HG03095 (cell line): ENCODE measurements at regions not wholly inside any gene's neighbourhood (a gene's known extent, or its start where the extent isn't known, plus 50 kb on each side); places are given as distances from the start of the nearest gene placed in this dataset.
"Not testable (repeated sequence)": the region's sequence is repeated elsewhere in the genome, so short reads cannot be mapped to it uniquely, and the experiment has no call there.

Experiments used
- ATAC-seq: cut with Tn5 transposase; IDR thresholded peaks from one replicate; pipeline ENCODE4 v1.9.1; 2021; ENCODE audit warnings: moderate library complexity; ENCODE audit not compliant: unreplicated experiment

DNA sequence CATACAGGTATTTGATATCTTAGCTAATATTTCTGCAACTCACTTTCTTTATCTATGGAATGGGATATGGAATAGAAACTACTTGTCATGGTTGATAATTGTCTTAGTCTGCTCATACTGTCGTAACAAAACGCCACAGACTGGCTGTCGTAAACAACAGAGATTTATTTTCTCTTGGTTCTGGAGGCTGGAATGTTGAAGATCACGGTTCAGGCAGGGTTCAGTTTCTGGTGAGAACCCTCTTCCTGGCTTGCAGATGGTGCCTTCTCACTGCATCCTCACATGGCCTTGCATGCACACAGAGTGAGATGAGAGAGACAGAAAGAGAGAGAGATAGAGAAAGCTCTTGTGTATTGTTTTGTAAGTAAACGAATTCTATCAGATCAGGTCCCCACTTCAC, 332.7 kb upstream of the MAGI2 start:
- no peak for ATAC-seq

DNA sequence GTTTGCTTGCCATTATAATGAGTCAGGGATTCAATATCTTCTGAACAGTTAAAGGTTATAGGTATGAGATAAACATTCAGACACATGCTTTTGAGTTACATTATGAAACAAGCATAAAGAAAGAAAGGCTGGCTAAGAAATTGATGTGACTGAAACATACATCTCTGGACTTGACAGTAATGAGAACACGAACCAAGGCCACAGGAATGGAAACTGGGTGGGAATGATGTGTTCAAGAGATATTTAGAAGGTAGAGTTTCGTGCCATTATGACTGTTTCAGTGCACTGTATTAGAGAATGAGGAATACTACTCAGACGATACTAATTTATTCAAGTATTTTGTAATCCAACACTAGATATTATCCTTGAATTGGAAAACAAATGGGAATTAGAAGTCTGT, 332.1 kb upstream of the MAGI2 start:
- ATAC-seq = no peak

DNA sequence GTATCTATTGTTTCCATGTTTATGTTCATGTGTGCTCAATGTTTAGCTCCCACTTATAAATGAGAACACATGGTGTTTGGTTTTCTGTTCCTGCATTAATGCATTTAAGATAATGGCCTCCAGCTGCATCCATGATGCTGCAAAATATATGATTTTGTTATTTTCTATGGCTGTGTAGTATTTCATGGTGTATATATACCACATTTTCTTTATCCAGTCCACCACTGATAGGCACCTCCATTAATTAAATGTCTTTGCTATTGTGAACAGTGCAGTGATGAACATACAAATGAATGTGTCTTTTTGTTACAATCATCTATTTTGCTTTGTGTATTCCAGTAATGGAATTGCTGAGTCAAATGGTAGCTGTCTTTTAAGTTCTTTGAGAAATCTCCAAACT, 329.4 kb upstream of the MAGI2 start:
- no peak for ATAC-seq

DNA sequence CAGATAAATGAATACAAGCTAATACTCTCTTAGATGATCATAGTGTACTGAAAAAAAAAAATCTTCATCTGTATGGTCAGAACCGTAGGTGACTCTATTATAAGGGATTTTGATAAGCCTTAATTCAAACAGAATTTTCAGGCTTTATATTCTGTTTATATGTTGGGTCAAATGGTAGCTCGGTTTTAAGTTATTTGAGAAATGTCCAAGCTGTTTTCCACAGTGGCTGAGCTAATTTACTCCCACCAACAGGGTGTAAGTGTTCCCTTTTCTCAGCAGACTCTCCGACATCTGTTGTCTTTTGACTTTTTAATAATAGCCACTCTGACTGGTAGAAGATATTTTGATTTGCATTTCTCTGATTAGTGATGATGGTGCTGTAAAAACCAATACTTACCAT, 328.8 kb upstream of the MAGI2 start:
- no peak for ATAC-seq

DNA sequence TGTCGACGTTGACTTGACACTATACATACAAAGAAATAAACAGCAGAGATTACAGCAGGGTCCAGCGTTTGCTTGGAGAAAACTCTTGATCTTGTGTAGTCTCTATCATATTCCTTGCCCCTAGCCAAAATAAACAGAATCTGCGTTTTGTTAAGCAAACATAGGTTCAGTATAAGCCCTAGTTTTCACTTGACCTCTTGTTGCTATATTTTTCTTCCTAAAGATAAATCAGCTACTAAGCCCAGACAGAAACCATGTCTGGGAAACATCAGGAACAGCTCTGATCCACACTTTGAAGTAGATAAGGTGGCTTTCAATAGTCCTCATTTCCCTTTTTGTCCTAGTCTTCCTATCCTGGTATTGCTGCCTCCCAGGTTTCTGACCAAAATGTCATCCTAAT, 328.2 kb upstream of the MAGI2 start:
- no peak for ATAC-seq

DNA sequence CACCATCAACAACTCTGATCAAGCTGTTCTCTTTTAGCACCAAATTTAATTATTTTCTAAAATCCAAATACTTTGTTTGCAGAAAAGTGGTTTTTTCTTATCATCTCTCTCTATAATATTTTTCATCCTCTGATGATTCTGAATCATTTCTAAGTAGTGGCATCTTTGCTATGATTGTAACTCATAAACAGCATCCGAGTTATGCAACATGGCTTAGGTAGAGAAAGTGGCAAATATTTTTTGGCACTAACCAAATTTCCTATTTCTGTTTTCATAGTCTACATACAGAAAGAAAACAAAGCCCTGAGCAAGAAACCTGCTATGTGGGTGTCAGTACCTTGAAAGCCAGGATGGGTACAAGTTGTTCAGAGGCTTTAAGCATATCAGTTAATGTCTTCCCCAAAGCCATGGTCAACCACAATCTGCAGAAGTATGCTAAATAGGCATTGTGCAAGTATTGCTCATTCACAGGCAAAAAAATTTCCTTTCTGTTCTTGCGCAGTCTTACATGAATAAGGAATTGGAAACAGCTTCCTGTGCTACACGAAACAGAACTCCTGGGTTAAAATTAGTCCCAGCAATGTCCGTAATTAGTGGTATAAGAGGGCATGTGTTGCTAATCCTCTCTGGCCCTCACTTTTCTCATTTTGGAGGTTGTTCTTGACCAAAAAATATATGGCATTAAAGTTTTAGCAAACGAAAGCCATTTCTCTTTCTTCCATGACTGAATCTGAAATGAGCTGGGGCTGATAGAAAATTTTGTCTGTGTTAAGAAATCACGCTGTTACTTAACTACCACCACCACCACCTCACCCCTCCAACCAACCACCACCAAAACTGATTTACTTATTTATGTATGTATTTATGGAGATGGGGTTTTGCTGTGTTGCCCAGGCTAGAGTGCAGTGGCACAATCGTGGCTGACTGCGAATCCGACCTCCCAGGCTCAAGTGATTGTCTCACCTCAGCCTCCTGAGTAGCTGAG, 325.6 kb upstream of the MAGI2 start:
- ATAC-seq = no peak

DNA sequence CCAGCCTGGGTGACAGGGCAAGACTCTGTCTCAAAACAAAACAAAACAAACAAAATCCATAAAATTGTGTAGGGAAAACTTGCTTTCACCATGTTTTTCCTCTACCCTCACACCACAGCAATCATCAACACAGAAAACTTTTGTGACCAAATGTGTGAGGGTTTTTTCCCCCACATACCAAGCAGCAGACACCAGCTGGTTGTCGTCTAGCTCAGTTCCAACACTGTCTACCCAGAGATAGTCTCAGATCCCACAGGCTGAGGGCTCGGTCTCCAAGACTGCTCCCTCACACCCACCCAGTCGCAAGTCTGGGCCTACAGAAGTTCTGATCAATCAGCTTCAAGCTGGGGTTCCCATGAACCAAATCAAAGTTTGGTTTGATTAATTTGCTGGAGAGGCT, 322.4 kb upstream of the MAGI2 start:
- no peak for ATAC-seq

DNA sequence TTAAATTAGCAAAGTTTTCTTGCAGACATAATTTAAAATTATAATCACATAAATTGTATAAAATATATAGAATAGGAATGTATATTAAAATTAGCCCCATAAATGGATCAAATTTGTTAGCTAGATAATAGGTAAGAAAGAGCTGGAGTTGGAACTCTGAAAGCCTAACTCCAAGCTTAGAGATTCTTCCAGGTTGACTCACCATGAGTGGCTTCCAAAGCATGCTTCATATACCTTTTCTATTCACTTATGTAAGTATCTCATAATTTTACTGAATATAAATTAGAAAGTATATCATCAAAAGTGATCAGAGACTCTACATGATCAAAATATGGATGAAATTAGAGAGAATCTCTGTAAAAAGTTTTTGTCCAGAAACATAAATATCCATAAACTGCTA, 320.7 kb upstream of the MAGI2 start:
- no peak for ATAC-seq

DNA sequence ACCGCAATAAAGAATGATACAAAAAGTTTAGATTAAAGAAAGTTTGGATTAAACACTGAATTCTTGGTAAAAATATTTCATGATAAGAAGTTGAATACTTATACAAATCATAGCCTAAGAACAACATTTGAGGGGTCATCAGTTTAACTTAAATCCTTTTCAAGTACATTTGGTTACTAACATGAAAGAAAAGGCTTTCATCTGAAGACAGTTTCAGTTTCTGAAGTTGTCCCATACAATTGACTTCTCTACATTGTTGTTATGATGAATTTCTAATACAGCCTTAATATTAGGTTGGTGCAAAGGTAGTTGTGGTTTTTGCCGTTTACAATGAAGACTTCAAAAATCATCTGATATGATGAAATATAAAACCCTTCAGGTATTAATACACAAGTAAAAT, 317.5 kb upstream of the MAGI2 start:
- no peak for ATAC-seq

DNA sequence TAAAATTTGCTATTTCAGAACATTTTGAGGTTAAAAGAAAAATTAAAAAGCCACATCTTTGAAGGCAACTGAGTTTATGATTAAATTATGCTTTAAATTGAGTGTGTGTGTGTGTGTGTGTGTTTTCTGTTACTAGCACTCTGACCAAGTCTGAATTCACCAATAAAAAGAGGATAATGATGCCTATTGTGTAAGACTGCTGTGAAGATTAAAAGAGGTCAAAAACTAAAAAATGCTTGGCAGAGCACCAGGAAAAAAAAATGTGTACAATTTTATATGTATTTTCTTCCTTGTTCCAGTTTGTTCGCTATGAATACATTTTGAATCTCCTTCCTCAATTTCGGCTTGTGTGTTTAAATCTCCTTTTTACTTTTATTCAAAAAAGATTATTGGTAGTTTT, 316.6 kb upstream of the MAGI2 start:
- no peak for ATAC-seq

DNA sequence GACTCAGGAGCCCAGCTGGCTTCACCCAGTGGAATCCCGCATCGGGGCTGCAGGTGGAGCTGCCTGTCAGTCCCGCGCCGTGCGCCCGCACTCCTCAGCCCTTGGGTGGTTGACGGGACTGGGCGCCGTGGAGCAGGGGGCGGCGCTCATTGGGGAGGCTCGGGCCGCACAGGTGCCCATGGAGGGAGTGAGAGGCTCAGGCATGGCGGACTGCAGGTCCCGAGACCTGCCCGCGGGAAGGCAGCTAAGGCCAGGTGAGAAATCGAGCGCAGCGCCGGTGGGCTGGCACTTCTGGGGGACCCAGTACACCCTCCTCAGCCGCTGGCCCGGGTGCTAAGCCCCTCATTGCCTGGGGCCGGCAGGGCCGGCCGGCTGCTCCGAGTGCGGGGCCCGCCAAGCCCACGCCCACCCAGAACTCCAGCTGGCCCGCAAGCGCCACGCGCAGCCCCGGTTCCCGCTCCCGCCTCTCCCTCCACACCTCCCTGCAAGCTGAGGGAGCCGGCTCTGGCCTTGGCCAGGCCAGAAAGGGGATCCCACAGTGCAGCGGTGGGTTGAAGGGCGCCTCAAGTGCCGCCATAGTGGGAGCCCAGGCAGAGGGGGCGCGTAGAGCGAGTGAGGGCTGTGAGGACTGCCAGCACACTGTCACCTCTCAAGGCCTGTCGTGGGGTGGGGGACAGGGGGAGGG, 314.6 kb upstream of the MAGI2 start:
- ATAC-seq = not testable (repeated sequence)

DNA sequence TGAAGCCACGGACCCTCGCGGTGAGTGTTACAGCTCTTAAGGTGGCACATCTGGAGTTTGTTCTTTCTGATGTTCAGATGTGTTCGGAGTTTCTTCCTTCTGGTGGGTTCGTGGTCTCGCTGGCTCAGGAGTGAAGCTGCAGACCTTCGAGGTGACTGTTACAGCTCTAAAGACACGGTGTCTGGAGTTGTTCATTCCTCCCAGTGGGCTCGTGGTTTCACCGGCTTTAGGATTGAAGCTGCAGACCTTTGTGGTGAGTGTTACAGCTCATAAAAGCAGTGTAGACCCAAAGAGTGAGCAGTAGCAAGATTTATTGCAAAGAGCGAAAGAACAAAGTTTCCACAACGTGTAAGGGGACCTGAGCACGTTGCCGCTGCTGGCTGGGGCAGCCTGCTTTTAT, 313.7 kb upstream of the MAGI2 start:
- not testable (repeated sequence) for ATAC-seq

DNA sequence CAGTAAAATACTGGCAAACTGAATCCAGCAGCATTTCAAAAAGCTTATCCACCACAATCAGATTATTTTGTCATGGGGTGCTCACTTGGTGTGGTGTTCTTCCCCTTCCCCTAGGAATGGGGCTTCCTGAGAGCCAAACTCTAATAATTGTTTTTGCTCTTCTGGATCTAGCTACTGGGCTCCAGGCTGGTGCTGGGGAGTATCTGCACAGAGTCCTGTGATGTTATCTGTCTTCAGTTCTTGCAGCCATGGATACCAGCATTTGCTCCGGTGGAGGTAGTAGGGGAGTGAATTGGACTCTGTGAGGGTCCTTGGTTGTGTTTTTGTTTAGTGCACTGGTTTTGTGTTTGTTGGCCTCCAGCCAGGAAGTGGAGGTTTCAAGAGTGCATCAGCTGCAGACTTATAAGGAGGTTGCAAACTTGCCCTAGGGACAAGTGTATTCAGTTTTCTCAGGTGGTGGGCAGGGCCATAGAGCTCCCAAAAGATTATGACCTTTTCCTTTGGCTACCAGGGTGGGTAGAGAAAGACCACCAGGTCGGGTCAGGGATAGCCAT, 308.5 kb upstream of the MAGI2 start:
- no peak for ATAC-seq

DNA sequence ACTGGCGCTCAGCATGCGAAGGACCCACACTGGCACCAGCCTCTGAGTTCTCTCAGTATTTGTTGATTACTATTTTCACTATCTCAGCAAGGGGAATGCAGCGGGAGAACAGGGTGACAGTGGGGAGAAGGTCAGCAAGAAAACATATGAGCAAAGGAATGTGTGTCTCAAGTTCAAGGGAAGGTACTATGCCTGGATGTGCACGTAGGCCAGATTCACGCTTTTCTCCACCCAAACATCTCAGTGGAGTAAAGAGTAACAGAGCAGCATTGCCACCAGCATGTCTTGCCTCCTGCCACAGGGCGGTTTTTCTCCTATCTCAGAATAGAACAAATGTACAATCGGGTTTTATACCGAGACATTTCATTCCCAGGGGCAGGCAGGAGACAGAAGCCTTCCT, 297.5 kb upstream of the MAGI2 start:
- ATAC-seq = not testable (repeated sequence)

DNA sequence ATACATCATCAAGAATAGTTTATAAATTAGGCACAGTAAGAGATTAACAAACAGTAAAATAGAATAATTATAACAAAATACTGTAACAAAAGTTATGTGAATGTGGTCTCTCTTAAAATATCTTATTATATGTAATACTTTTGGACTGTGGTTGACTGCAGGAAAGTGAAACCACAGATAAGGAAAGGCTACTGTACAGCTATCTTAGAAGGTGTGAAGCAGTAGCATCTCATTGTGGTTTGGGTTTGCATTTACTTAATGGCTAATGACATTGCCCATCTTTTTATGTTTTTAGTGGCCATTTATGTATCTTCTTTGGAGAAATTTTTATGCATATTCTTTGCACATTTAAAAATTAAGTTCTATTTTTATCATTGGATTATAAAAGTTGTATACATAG, 296.4 kb upstream of the MAGI2 start:
- no peak for ATAC-seq

DNA sequence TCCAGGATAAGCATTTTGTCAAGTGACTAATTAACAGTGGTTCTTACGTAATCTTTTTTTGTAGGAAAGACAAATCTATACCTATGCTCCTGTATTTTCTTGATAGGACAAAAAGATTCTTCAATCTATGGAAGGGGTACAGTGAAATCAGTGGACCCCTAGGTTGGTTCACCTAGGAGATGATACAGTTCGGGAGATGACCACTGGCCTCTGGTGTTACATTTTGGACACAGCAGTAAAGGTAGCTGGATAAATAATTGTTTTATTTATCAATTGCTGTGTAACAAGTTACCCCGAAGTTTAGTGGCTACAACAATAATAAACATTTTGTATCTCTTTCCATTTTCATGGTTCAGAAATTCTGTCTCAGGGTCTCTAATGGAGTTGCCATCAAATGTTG, 288.2 kb upstream of the MAGI2 start:
- ATAC-seq = no peak

DNA sequence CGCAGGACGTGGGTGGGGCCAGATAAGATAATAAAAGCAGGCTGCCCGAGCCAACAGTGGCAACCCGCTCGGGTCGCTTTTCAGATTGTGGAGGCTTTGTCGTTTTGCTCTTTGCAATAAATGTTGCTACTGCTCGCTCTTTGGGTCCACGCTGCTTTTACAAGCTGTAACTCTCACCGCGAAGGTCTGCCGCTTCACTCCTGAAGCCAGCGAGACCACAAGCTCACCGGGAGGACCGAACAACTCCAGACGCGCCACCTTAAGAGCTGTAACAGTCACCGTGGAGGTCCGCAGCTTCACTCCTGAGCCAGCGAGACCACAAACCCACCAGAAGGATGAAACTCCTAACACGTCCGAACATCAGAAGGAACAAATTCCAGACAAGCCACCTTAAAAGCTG, 286.6 kb upstream of the MAGI2 start:
- no peak for ATAC-seq

DNA sequence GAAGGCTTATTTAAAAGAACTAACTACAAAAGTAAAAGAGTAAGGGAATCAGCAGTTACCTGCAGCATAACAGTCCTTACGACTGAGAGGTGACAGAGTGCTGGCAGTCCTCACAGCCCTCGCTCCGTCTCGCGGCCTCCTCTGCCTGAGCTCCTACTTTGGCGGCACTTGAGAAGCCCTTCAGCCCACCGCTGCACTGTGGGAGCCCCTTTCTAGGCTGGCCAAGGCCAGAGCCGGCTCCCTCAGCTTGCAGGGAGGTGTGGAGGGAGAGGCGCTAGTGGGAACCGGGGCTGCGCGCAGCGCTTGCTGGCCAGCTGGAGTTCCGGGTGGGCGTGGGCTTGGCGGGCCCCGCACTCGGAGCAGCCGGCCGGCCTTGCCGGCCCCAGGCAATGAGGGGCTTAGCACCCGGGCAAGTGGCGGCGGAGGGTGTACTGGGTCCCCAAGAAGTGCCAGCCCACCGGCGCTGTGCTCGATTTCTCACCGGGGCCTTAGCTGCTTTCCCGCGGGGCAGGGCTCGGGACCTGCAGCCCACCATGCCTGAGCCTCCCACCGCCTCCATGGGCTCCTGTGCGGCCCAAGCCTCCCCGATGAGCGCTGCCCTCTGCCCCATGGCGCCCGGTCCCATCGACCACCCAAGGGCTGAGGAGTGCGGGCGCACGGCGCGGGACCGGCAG, 285.7 kb upstream of the MAGI2 start:
- not testable (repeated sequence) for ATAC-seq

DNA sequence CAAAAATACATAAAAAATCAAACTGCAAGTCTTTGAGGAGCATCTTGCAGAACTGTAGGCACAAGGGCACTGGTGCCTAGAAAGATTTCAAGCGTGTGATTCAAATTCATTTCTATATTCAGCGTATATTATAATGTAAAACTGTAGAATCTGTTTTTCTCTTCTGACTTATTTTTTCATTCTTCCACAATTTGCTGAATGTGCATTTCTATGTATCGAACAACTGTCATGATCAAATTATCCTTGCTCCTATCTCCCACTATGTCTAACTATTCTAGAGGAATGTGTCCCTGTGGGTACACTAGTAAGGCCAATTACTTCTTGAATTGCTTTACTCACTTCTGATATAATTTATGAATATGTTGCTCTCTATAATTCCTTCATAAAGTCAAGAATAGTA, 283.0 kb upstream of the MAGI2 start:
- ATAC-seq = no peak

DNA sequence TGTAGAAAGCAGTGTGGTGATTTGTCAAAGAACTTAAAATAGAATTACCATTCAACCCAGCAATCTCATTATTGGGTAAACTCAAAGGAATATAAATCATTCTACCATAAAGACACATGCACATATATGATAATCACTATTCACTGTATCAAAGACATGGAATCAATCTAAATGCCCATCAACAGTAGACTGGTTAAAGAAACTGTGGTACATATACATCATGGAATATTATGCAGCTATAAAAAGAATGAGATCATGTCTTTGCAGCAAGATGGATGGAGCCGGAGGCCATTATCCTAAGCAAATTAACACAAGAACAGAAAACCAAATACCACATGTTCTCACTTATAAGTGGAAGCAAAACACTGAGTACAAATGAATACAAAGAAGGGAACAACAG, 281.5 kb upstream of the MAGI2 start:
- ATAC-seq = no peak

DNA sequence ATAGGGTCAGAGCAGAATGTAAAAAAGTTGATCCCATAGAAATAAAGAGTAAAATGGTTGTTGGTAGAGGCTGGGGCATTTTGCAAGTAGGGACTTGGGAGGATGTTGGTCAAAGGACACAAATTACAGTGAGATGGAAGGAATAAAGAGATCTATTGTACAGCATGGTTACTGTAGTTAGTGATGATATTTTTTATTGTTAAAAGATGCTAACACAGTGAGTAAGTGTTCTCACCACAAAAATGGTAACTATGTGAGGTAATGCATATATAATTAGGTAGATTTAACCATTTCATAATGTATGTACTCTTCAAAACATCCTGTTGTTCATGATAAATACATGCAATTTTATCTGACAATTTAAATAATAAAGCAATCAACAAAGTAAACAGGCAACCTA, 280.7 kb upstream of the MAGI2 start:
- no peak for ATAC-seq
